ENCODE measurements at regions not wholly inside any gene's neighbourhood (a gene's known extent, or its start where the extent isn't known, plus 50 kb on each side); places are given as distances from the start of the nearest gene placed in this dataset.

DNA sequence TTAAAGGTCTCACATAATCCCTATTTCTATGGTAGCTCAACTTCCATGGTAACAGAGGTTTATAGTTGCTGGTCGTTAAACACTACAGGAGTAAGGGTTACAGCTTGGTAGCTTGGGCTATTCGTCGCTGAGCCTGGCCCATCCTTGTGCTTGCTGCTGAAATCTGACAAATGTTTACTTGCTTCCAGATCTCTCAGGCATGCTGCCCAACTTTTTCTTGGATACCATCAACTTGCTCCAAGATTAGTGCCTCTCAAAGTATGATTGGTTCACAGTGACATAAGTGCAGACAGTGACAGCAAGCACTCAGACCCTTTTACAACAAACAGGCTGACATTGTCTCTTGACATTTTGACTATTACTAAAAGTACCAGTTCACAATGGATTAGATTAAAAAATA lies 231.8 kb downstream of the KCNS3 start:
- TF ChIP-seq CTCF (IDR thresholded peaks at IDR 0.05), result no peak
- no peak for TF ChIP-seq POLR2A (IDR thresholded peaks at IDR 0.05)
